Brain microvascular endothelial cell (primary cell): ENCODE measurements at regions not wholly inside any gene's neighbourhood (a gene's known extent, or its start where the extent isn't known, plus 50 kb on each side); places are given as distances from the start of the nearest gene placed in this dataset.

Experiments used
- DNase-seq: peaks from one replicate; pipeline ENCODE4 v3.0.0-alpha.2; 2020
- H3K27ac ChIP-seq: fragments of 250-450 bp; sonication (Bioruptor Pico); 2 replicates; pipeline ENCODE4 v1.5.1; 2020; ENCODE audit warnings: mild to moderate bottlenecking, moderate library complexity
- H3K27me3 ChIP-seq: fragments of 250-450 bp; sonication (Bioruptor Pico); replicated peaks from 2 replicates; pipeline ENCODE4 v1.5.1; 2020; ENCODE audit warnings: mild to moderate bottlenecking
- H3K36me3 ChIP-seq: fragments of 250-450 bp; sonication (Bioruptor Pico); replicated peaks from 2 replicates; pipeline ENCODE4 v1.5.1; 2020; ENCODE audit warnings: mild to moderate bottlenecking
- H3K4me3 ChIP-seq: 2 replicates; pipeline ENCODE4 v1.5.1; 2011; ENCODE audit warnings: low read depth, mild to moderate bottlenecking, control low read depth, low read length, moderate library complexity
- CTCF ChIP-seq: IDR thresholded peaks from 2 replicates; pipeline ENCODE4 v1.5.1; 2011; ENCODE audit warnings: low read depth, mild to moderate bottlenecking, moderate library complexity, low read length, control low read depth, inconsistent platforms; ENCODE audit errors: missing control alignments
- in situ Hi-C: cut with HindIII; loops from 2 replicates; pipeline ENCODE4 v1.10.0; 2017; ENCODE audit warnings: low sequenced_read_pairs, low pct_ligation_motif_present

GRCh38 chr6:85250586-85251220 lies 199.2 kb upstream of the NT5E start:
- no peaks in the 10 kb centered on the region for H3K36me3 ChIP-seq
- in situ Hi-C loops: no loop called here
- H3K4me3 ChIP-seq: no peak overlapping the region
- TF ChIP-seq CTCF: no peak
- DNase-seq: peak; percentile 45
- H3K27ac ChIP-seq: no peak overlapping the region
- no peaks in the 10 kb centered on the region for H3K27me3 ChIP-seq

- DNase-seq: no peak
- no peak for TF ChIP-seq CTCF
- Histone ChIP-seq H3K4me3 (no peak overlapping the region), H3K36me3 (no peaks in the 10 kb centered on the region), H3K27me3 (no peaks in the 10 kb centered on the region), H3K27ac (no peak overlapping the region)
- in situ Hi-C loops: no loop called here
Measured at GRCh38 chr6:85245004-85245403, 204.9 kb upstream of the NT5E start.

DNA sequence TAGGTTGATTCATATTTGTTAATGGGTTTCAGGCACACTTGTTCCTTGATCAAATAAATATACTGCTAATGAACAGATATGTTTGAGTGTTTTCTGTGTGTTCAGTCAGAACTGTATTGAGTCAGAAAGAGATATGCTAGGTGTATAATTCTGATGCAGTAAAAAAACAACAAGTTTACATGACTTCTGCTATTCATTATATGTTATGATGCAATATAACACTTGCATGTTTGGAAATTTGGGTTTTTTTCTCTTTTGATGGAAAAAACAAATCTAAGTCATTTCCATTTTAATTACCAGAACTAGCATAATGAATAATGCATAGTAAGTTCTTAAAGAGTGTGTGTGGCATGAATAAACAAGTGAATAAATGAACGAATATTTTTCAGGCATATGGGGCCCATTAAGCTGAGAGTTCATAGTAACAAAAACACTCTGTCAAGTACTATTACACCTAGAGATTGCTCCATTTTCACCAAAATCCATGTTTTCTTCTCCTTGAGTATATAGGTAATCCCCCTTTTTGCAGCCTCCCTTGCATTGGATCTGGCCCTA lies 208.3 kb upstream of the NT5E start:
- no peak overlapping the region for H3K4me3 ChIP-seq
- H3K36me3 ChIP-seq: no peaks in the 10 kb centered on the region
- no peaks in the 10 kb centered on the region for H3K27me3 ChIP-seq
- no peak for TF ChIP-seq CTCF
- H3K27ac ChIP-seq: no peak overlapping the region
- in situ Hi-C loops: no loop called here
- no peak for DNase-seq

- no peak for TF ChIP-seq CTCF
- DNase-seq: no peak
- no peak overlapping the region for H3K27ac ChIP-seq
- H3K36me3 ChIP-seq: no peaks in the 10 kb centered on the region
- H3K4me3 ChIP-seq: no peak overlapping the region
- no peaks in the 10 kb centered on the region for H3K27me3 ChIP-seq
- in situ Hi-C loops: no loop called here
Measured at GRCh38 chr6:85240787-85241385, 209.0 kb upstream of the NT5E start.

DNA sequence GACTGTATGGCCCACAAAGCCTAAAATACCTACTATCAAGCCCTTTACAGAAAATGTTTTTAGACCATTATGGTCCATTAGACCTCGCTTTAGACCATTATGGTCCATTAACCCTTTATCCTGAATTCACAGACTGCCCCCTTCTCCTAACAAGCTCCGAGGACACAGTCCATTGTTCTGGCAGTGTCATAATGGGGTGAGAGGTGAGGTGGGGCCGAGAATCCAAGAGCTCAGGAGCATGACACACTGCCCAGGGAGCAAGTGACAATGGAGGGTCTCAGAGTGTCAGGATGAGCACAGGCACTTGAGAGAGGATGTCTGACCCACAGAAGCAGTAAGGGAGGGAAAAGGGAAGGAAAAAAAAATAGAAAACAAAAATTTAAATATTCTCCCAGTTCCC lies 212.4 kb upstream of the NT5E start:
- H3K27ac ChIP-seq: no peak overlapping the region
- no peaks in the 10 kb centered on the region for H3K36me3 ChIP-seq
- DNase-seq: no peak
- in situ Hi-C loops: no loop called here
- no peaks in the 10 kb centered on the region for H3K27me3 ChIP-seq
- TF ChIP-seq CTCF: no peak
- no peak overlapping the region for H3K4me3 ChIP-seq
